HCT116 (cell line): ENCODE measurements at regions not wholly inside any gene's neighbourhood (a gene's known extent, or its start where the extent isn't known, plus 50 kb on each side); places are given as distances from the start of the nearest gene placed in this dataset.

ENCODE experiments used
- ATAC-seq: fragments of 200-7000 bp; cut with Tn5 transposase; 2 replicates; pipeline ENCODE4 v1.9.1; 2020; ENCODE audit warnings: mild to moderate bottlenecking, moderate library complexity
- BruUV-seq: library from RNA; stranded (reverse); fragments of 400-500 nt; replicated peaks from 2 replicates; lab custom pipeline; 2021; lab: Mats Ljungman, UMichigan
- CTCF ChIA-PET: fragments of 300-600 bp; sonication (Branson Sonifier 250); formaldehyde crosslinking; loops from one replicate; lab custom pipeline; 2021; ENCODE audit warnings: antibody characterized with exemption; lab: Charles Lee
- POLR2A ChIA-PET: fragments of 300-600, 350-600 bp; sonication (Branson Sonifier 250); formaldehyde crosslinking; loops from one replicate; lab custom pipeline; 2021; ENCODE audit warnings: antibody characterized with exemption; lab: Charles Lee
- RAD21 ChIA-PET, 2 experiments: fragments of 300-600 bp; sonication (Branson Sonifier 250); formaldehyde crosslinking; loops; one replicate each; lab custom pipeline; 2023; ENCODE audit warnings: low total read pairs in 2 of 2; ENCODE audit not compliant: uncharacterized antibody in 2 of 2, unreplicated experiment in 2 of 2, low non-redundant PET in 1 of 2; lab: Charles Lee
- DNase-seq: peaks from one replicate; pipeline ENCODE4 v3.0.0-alpha.2; 2010; ENCODE audit warnings: low read depth, low spot score
- H2AFZ ChIP-seq: fragments of 200-600 bp; shearing (Covaris generic), sonication (generic); 2 replicates; pipeline ENCODE4 v1.6.1; 2017; ENCODE audit warnings: low read depth, mixed run types, mixed read lengths, antibody characterized with exemption, low read length; ENCODE audit not compliant: poor library complexity, severe bottlenecking
- H3K27ac ChIP-seq: 2 replicates; pipeline ENCODE4 v1.5.1; 2012; ENCODE audit warnings: low read depth, low read length
- H3K27me3 ChIP-seq: fragments of 200-600 bp; sonication (generic); 2 replicates; pipeline ENCODE4 v1.6.1; 2016; ENCODE audit warnings: mixed run types, low read length, mixed read lengths; ENCODE audit not compliant: insufficient read depth
- H3K36me3 ChIP-seq, 2 experiments: fragments of 200-500 bp in 1 of 2; fragments of 200-600 bp in 1 of 2; sonication (Bioruptor generic) in 1 of 2; sonication (generic) in 1 of 2; 2 replicates each; pipeline versions ENCODE4 v1.5.1 to v1.6.1; 2014 to 2016; ENCODE audit warnings: low read length in 2 of 2, inconsistent platforms in 1 of 2, mixed read lengths in 1 of 2, mixed run types in 1 of 2; ENCODE audit not compliant: insufficient read depth in 2 of 2, control insufficient read depth in 1 of 2
- H3K4me1 ChIP-seq, 2 experiments: fragments of 200-600 bp in 1 of 2; sonication (generic) in 1 of 2; 2 replicates each; pipeline versions ENCODE4 v1.5.1 to v1.6.1; 2012 to 2017; ENCODE audit warnings: low read length in 2 of 2, inconsistent platforms in 1 of 2, mild to moderate bottlenecking in 1 of 2, mixed read lengths in 1 of 2, mixed run types in 1 of 2, moderate library complexity in 1 of 2; ENCODE audit not compliant: insufficient read depth in 2 of 2, control insufficient read depth in 1 of 2
- H3K4me2 ChIP-seq: fragments of 200-600 bp; sonication (generic); 2 replicates; pipeline ENCODE4 v1.6.1; 2017; ENCODE audit warnings: mixed run types, low read length, mixed read lengths
- H3K4me3 ChIP-seq, 2 experiments: fragments of 200-600 bp in 1 of 2; sonication (generic) in 1 of 2; replicated peaks in 1 of 2; 2 replicates each; pipeline ENCODE4 v1.5.1; 2011 to 2016; ENCODE audit warnings: low read length in 2 of 2, control low read depth in 1 of 2, low read depth in 1 of 2, mild to moderate bottlenecking in 1 of 2, mixed read lengths in 1 of 2, mixed run types in 1 of 2
- H3K79me2 ChIP-seq: fragments of 200-600 bp; sonication (generic); 2 replicates; pipeline ENCODE4 v1.6.1; 2017; ENCODE audit warnings: mild to moderate bottlenecking, mixed run types, low read length, moderate library complexity, mixed read lengths; ENCODE audit not compliant: insufficient read depth
- H3K9ac ChIP-seq: fragments of 200-600 bp; sonication (generic); 2 replicates; pipeline ENCODE4 v1.6.1; 2016; ENCODE audit warnings: low read length, mixed read lengths
- H3K9me2 ChIP-seq: fragments of 200-600 bp; sonication (generic), shearing (Covaris generic); 2 replicates; pipeline ENCODE4 v1.6.1; 2017; ENCODE audit warnings: mixed run types, mild to moderate bottlenecking, moderate library complexity; ENCODE audit not compliant: insufficient read depth
- H3K9me3 ChIP-seq, 2 experiments: fragments of 200-500 bp in 1 of 2; fragments of 200-600 bp in 1 of 2; sonication (Bioruptor generic) in 1 of 2; sonication (generic) in 1 of 2; 2 replicates each; pipeline ENCODE4 v1.6.1; 2014 to 2017; ENCODE audit warnings: low read length in 2 of 2, mixed read lengths in 2 of 2, inconsistent platforms in 1 of 2, low read depth in 1 of 2, mild to moderate bottlenecking in 1 of 2, mixed run types in 1 of 2, moderate library complexity in 1 of 2; ENCODE audit not compliant: control insufficient read depth in 1 of 2, insufficient read depth in 1 of 2
- H4K20me1 ChIP-seq: fragments of 200-600 bp; sonication (generic), shearing (Covaris generic); 2 replicates; pipeline ENCODE4 v1.6.1; 2017; ENCODE audit warnings: mixed run types, mild to moderate bottlenecking, moderate library complexity; ENCODE audit not compliant: insufficient read depth
- CBX3 ChIP-seq: IDR thresholded peaks from 2 replicates; pipeline ENCODE4 v1.6.1; 2012; ENCODE audit warnings: low read depth
- CEBPB ChIP-seq: IDR thresholded peaks from 2 replicates; pipeline ENCODE4 v1.6.1; 2012; ENCODE audit warnings: low read depth
- CTCF ChIP-seq, 3 experiments: fragments of 200-600 bp in 1 of 3; sonication (generic) in 1 of 3; IDR thresholded peaks in 2 of 3; conservative IDR thresholded peaks in 1 of 3; 2 replicates each; pipeline ENCODE4 v1.5.1; 2012 to 2017; ENCODE audit warnings: low read depth in 2 of 3, low read length in 2 of 3, antibody characterized with exemption in 1 of 3, borderline replicate concordance in 1 of 3, control low read depth in 1 of 3, mild to moderate bottlenecking in 1 of 3, mixed read lengths in 1 of 3, mixed run types in 1 of 3, moderate library complexity in 1 of 3; ENCODE audit not compliant: insufficient read depth in 1 of 3
- EGR1 ChIP-seq: IDR thresholded peaks from 2 replicates; pipeline ENCODE4 v1.6.1; 2012; ENCODE audit warnings: low read depth
- ELF1 ChIP-seq: IDR thresholded peaks from 2 replicates; pipeline ENCODE4 v1.6.1; 2012; ENCODE audit warnings: low read depth, borderline replicate concordance
- EZH2 ChIP-seq: fragments of 200-600 bp; sonication (generic); IDR thresholded peaks from 2 replicates; pipeline ENCODE4 v1.6.1; 2017; ENCODE audit warnings: antibody characterized with exemption, mixed run types
- EZH2phosphoT487 ChIP-seq: fragments of 200-600 bp; IDR thresholded peaks from 2 replicates; pipeline ENCODE4 v1.6.1; 2018; ENCODE audit warnings: antibody characterized with exemption, borderline replicate concordance
- JUND ChIP-seq: IDR thresholded peaks from 2 replicates; pipeline ENCODE4 v1.6.1; 2012
- MAX ChIP-seq: IDR thresholded peaks from 2 replicates; pipeline ENCODE4 v1.6.1; 2012
- POLR2A ChIP-seq: IDR thresholded peaks from 2 replicates; pipeline ENCODE4 v1.7.0; 2011; ENCODE audit warnings: borderline replicate concordance; ENCODE audit not compliant: insufficient read depth, insufficient read length; ENCODE audit errors: extremely low read depth
- POLR2AphosphoS5 ChIP-seq: IDR thresholded peaks from 2 replicates; pipeline ENCODE4 v1.6.1; 2011; ENCODE audit warnings: mild to moderate bottlenecking, low read depth, low read length, moderate library complexity
- RAD21 ChIP-seq: IDR thresholded peaks from 2 replicates; pipeline ENCODE4 v1.6.1; 2012; ENCODE audit warnings: low read depth, mild to moderate bottlenecking
- REST ChIP-seq: IDR thresholded peaks from 2 replicates; pipeline ENCODE4 v1.6.1; 2012; ENCODE audit warnings: low read depth
- SP1 ChIP-seq: IDR thresholded peaks from 2 replicates; pipeline ENCODE4 v1.6.1; 2012; ENCODE audit warnings: low read depth
- SRF ChIP-seq: IDR thresholded peaks from 2 replicates; pipeline ENCODE4 v1.6.1; 2012; ENCODE audit warnings: low read depth
- TCF7L2 ChIP-seq: IDR thresholded peaks from 2 replicates; pipeline ENCODE4 v1.7.0; 2011; ENCODE audit warnings: borderline replicate concordance, inconsistent platforms; ENCODE audit not compliant: insufficient read depth, insufficient read length; ENCODE audit errors: extremely low read depth
- YY1 ChIP-seq: IDR thresholded peaks from 2 replicates; pipeline ENCODE4 v1.6.1; 2011; ENCODE audit warnings: low read length, low read depth, moderate library complexity, mild to moderate bottlenecking; ENCODE audit not compliant: insufficient replicate concordance; ENCODE audit errors: extremely low read depth
- ZNF274 ChIP-seq: fragments of 200-500 bp; sonication (Bioruptor generic); IDR thresholded peaks from 2 replicates; pipeline ENCODE4 v1.6.1; 2014; ENCODE audit warnings: mild to moderate bottlenecking, low read depth, low read length, inconsistent platforms
- intact Hi-C: fragments of 100-400 bp; cut with micrococcal nuclease; formaldehyde crosslinking; loops from 2 replicates; pipeline ENCODE4 v1.10.0; 2022
- TF ChIP-seq, protein P1 (sequence below): IDR thresholded peaks from 2 replicates; pipeline ENCODE4 v1.6.1; 2012

DNA sequence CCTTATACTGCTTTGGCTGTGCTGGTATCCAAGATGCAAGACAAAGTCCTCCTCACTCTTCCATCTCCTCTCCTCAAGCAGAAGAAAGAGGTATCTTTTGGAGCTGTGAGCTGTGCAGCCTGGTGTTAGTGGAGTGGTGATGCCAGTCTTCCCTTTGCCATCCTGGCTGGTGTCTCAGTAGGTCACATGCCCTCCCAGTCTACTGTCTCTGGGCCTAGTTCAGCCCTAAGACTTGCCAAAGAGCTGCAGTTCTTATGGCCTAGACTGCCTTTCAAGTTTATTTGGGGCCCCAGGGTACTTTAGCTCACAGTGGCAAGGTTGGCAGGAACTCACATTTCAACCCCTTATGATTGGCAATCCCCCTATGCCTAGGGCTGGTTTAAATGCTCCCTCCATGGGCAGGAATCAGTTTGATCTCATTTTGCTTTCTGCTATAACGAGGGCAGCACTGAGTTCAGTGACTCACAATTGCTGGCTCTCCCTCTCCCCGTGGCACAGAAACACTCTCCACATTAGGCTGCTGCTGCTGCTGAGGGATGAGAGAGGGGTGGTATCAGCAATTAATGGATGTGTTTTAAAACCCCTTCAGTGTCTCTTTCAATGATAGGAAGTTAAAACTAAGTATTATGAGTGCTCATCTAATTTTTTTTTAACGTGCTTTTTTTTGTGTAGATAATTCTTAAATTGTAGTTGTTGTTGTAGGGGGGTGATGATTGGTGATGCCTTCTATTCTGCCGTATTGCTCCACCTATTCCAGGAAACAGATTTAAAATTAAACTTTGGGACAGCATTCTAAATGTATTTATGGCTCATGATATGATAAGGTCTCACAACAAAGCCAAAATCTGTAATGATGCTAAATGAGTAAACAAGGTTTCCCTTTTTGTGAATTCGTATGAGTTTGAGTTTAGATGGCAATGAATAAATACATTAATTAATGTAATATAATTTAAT lies 1295.0 kb downstream of the JRKL start:
- Histone ChIP-seq H3K27ac (no peak overlapping the region), H3K36me3 (no peaks in the 10 kb centered on the region), H3K4me2 (no peak overlapping the region), H3K4me3 (no peak overlapping the region), H3K4me1 (no peaks in the 10 kb centered on the region), H3K79me2 (no peaks in the 10 kb centered on the region), H2AFZ (no peak overlapping the region), H3K9me3 (peaks cover 0 to 17% of the 10 kb centered on the region in 2 experiments; a peak in 2 of 4 replicates), H3K27me3 (no peaks in the 10 kb centered on the region), H3K9me2 (no peaks in the 10 kb centered on the region), H4K20me1 (no peaks in the 10 kb centered on the region), H3K9ac (no peak overlapping the region)
- intact Hi-C loops: no loop called here
- ChIA-PET POLR2A (no interaction called here), RAD21 (no interaction called here), CTCF (no interaction called here)
- ATAC-seq (no peak), DNase-seq (no peak)
- no peak for TF ChIP-seq EGR1
- no peak for TF ChIP-seq CBX3
- TF ChIP-seq RAD21: no peak
- no peak for TF ChIP-seq EZH2phosphoT487
- TF ChIP-seq REST: no peak
- no peak for TF ChIP-seq JUND
- no peak for TF ChIP-seq SP1
- TF ChIP-seq ELF1: no peak
- no peak for TF ChIP-seq ZNF274
- TF ChIP-seq TCF7L2: no peak
- no peak for TF ChIP-seq POLR2A
- TF ChIP-seq, protein P1, sequence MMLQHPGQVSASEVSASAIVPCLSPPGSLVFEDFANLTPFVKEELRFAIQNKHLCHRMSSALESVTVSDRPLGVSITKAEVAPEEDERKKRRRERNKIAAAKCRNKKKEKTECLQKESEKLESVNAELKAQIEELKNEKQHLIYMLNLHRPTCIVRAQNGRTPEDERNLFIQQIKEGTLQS: no peak
- no peak for TF ChIP-seq CTCF (IDR thresholded peaks at IDR 0.05 in 2 of 3, conservative IDR thresholded peaks at IDR 0.05 in 1 of 3; ENCODE audit: borderline replicate concordance in 1 of 3, insufficient read depth in 1 of 3, low read depth in 2 of 3, low read length in 2 of 3)
- no peak for TF ChIP-seq POLR2AphosphoS5
- TF ChIP-seq YY1: no peak
- no peak for TF ChIP-seq SRF
- TF ChIP-seq EZH2: no peak
- no peak for TF ChIP-seq MAX
- no peak for TF ChIP-seq CEBPB
- no TSS peak for BruUV-seq
